Endothelial cell of umbilical vein (primary cell): ENCODE measurements at regions not wholly inside any gene's neighbourhood (a gene's known extent, or its start where the extent isn't known, plus 50 kb on each side); places are given as distances from the start of the nearest gene placed in this dataset.
"Not testable (repeated sequence)": the region's sequence is repeated elsewhere in the genome, so short reads cannot be mapped to it uniquely, and the experiment has no call there.

Experiments used
- EZH2 ChIP-seq: IDR thresholded peaks from 2 replicates; pipeline ENCODE4 v1.6.1; 2012; ENCODE audit warnings: borderline replicate concordance, low read depth, mild to moderate bottlenecking, moderate library complexity, low read length, inconsistent platforms; ENCODE audit not compliant: severe bottlenecking
- GATA2 ChIP-seq: IDR thresholded peaks from 2 replicates; pipeline ENCODE4 v1.7.0; 2011; ENCODE audit warnings: low read depth, mild to moderate bottlenecking, moderate library complexity, mixed read lengths, low read length; ENCODE audit not compliant: insufficient read length, insufficient read depth
- JUN ChIP-seq: IDR thresholded peaks from 2 replicates; pipeline ENCODE4 v1.6.1; 2011; ENCODE audit warnings: borderline replicate concordance, low read depth; ENCODE audit not compliant: insufficient read length, insufficient read depth
- MYC ChIP-seq: IDR thresholded peaks from one replicate; pipeline ENCODE4 v1.6.1; 2011; ENCODE audit warnings: mild to moderate bottlenecking, low read depth, low read length
- POLR2A ChIP-seq: IDR thresholded peaks from 2 replicates; pipeline ENCODE4 v1.6.1; 2012; ENCODE audit warnings: low read depth, mild to moderate bottlenecking, control low read depth, low read length
- POLR2AphosphoS5 ChIP-seq: IDR thresholded peaks from 2 replicates; pipeline ENCODE4 v1.6.1; 2012; ENCODE audit warnings: low read depth, mild to moderate bottlenecking, control low read depth, low read length, moderate library complexity; ENCODE audit not compliant: insufficient read depth
- TF ChIP-seq, protein P1 (sequence below), 2 donors: IDR thresholded peaks; 1 replicate in 1 of 2; 2 replicates in 1 of 2; pipeline ENCODE4 v1.5.1; 2011; ENCODE audit warnings: low read length in 2 of 2, mild to moderate bottlenecking in 2 of 2, moderate library complexity in 2 of 2, control low read depth in 1 of 2, inconsistent platforms in 1 of 2, low read depth in 1 of 2; ENCODE audit not compliant: insufficient read depth in 1 of 2; ENCODE audit errors: extremely low read depth in 1 of 2
- TF ChIP-seq, protein P2 (sequence below): IDR thresholded peaks from 2 replicates; pipeline ENCODE4 v1.6.1; 2011; ENCODE audit not compliant: insufficient read depth, insufficient read length

DNA sequence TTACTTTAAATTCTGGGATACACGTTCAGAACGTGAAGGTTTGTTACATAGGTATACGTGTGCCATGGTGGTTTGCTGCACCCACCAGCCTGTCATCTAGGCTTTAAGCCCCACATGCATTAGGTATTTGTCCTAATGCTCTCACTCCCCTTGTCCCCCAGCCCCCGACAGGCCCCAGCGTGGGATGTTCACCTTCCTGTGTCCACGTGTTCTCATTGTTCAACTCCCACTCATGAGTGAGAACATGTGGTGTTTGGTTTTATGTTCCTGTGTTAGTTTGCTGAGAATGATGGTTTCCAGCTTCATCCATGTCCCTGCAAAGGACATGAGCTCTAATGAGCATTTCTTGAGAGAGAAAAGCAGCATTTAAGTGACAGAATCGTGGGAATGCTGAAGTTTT lies 726.6 kb downstream of the TDRD15 start:
- TF ChIP-seq POLR2A, EZH2, JUN, POLR2AphosphoS5, MYC, GATA2: not testable (repeated sequence)
- TF ChIP-seq, protein P1, sequence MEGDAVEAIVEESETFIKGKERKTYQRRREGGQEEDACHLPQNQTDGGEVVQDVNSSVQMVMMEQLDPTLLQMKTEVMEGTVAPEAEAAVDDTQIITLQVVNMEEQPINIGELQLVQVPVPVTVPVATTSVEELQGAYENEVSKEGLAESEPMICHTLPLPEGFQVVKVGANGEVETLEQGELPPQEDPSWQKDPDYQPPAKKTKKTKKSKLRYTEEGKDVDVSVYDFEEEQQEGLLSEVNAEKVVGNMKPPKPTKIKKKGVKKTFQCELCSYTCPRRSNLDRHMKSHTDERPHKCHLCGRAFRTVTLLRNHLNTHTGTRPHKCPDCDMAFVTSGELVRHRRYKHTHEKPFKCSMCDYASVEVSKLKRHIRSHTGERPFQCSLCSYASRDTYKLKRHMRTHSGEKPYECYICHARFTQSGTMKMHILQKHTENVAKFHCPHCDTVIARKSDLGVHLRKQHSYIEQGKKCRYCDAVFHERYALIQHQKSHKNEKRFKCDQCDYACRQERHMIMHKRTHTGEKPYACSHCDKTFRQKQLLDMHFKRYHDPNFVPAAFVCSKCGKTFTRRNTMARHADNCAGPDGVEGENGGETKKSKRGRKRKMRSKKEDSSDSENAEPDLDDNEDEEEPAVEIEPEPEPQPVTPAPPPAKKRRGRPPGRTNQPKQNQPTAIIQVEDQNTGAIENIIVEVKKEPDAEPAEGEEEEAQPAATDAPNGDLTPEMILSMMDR (IDR thresholded peaks at IDR 0.05; ENCODE audit: extremely low read depth in 1 of 2, insufficient read depth in 1 of 2, low read depth in 1 of 2, low read length in 2 of 2): not testable (repeated sequence)
- TF ChIP-seq, protein P2, sequence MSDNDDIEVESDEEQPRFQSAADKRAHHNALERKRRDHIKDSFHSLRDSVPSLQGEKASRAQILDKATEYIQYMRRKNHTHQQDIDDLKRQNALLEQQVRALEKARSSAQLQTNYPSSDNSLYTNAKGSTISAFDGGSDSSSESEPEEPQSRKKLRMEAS: not testable (repeated sequence)
